Retinal pigment epithelial cell (primary cell): ENCODE measurements at regions not wholly inside any gene's neighbourhood (a gene's known extent, or its start where the extent isn't known, plus 50 kb on each side); places are given as distances from the start of the nearest gene placed in this dataset.
A peak's percentile ranks its signal among the peaks of the same experiment; 100 is the strongest.
"Not testable (repeated sequence)": the region's sequence is repeated elsewhere in the genome, so short reads cannot be mapped to it uniquely, and the experiment has no call there.

ENCODE experiments used
- DNase-seq: peaks from one replicate; pipeline ENCODE4 v3.0.0-alpha.2; 2010; ENCODE audit warnings: low read depth
- H3K4me3 ChIP-seq: 2 replicates; pipeline ENCODE4 v1.5.1; 2011; ENCODE audit warnings: mild to moderate bottlenecking, low read length, control low read depth, moderate library complexity
- CTCF ChIP-seq: conservative IDR thresholded peaks from 2 replicates; pipeline ENCODE4 v1.5.1; 2011; ENCODE audit warnings: low read depth, low read length, control low read depth, inconsistent platforms

- DNase-seq = no peak
- TF ChIP-seq CTCF = no peak
- no peak overlapping the region for H3K4me3 ChIP-seq
Observed at GRCh38 chr6:53428886-53429285, 80.1 kb upstream of the ELOVL5 start.

GRCh38 chr6:53426667-53427270 lies 78.0 kb upstream of the ELOVL5 start:
- H3K4me3 ChIP-seq = no peak overlapping the region
- peak; percentile 55 for DNase-seq
- TF ChIP-seq CTCF = no peak

- no peak overlapping the region for H3K4me3 ChIP-seq
- no peak for DNase-seq
- no peak for TF ChIP-seq CTCF
Observed at GRCh38 chr6:53426117-53426516, 77.4 kb upstream of the ELOVL5 start.

GRCh38 chr6:53424976-53425718 lies 76.4 kb upstream of the ELOVL5 start:
- no peak for TF ChIP-seq CTCF
- DNase-seq = no peak
- no peak overlapping the region for H3K4me3 ChIP-seq

- no peak overlapping the region for H3K4me3 ChIP-seq
- TF ChIP-seq CTCF = no peak
- DNase-seq = no peak
Observed at GRCh38 chr6:53424300-53424699, 75.5 kb upstream of the ELOVL5 start.

- DNase-seq, H3K4me3 ChIP-seq: not testable (repeated sequence)
Observed at GRCh38 chr6:53423560-53423959, 74.8 kb upstream of the ELOVL5 start.

- DNase-seq = no peak
- TF ChIP-seq CTCF = no peak
- no peak overlapping the region for H3K4me3 ChIP-seq
Observed at GRCh38 chr6:53419026-53419425, 70.3 kb upstream of the ELOVL5 start.
